H1 (cell line): ENCODE measurements at regions not wholly inside any gene's neighbourhood (a gene's known extent, or its start where the extent isn't known, plus 50 kb on each side); places are given as distances from the start of the nearest gene placed in this dataset.

Experiments
- CTCF ChIA-PET: fragments of 300-600 bp; sonication (Branson Sonifier 250); formaldehyde crosslinking; loops from one replicate; lab custom pipeline; 2021; ENCODE audit not compliant: partially characterized antibody; lab: Charles Lee
- POLR2A ChIA-PET: fragments of 300-600 bp; sonication (Branson Sonifier 250); formaldehyde crosslinking; loops from one replicate; lab custom pipeline; 2021; ENCODE audit warnings: inconsistent platforms; ENCODE audit not compliant: partially characterized antibody; lab: Charles Lee
- DNase-seq, 2 experiments: peaks; one replicate each; pipeline versions ENCODE4 v3.0.0 to v3.0.0-alpha.2; 2010 to 2022; ENCODE audit warnings: low spot score in 2 of 2, low read depth in 1 of 2, mixed read lengths in 1 of 2
- FAIRE-seq: peaks from 2 replicates; lab custom pipeline; 2011; peaks lifted over from hg19 to GRCh38; lab: Jason Lieb, UNC
- H2AFZ ChIP-seq: 2 replicates; pipeline ENCODE4 v1.8.1; 2012; ENCODE audit warnings: low read length, inconsistent platforms
- H2AK5ac ChIP-seq: 2 replicates; pipeline ENCODE4 v1.6.1; 2013; ENCODE audit warnings: low read depth, low read length
- H2BK120ac ChIP-seq: replicated peaks from 2 replicates; pipeline ENCODE3; 2013; ENCODE audit warnings: low read depth, low read length, inconsistent platforms
- H2BK12ac ChIP-seq: 2 replicates; pipeline ENCODE4 v1.6.1; 2013; ENCODE audit warnings: low read depth, low read length
- H2BK15ac ChIP-seq: 2 replicates; pipeline ENCODE4 v1.6.1; 2013; ENCODE audit warnings: low read length
- H2BK20ac ChIP-seq: 2 replicates; pipeline ENCODE4 v1.6.1; 2013; ENCODE audit warnings: low read length
- H2BK5ac ChIP-seq: 2 replicates; pipeline ENCODE4 v1.6.1; 2013; ENCODE audit warnings: low read depth, low read length
- H3K14ac ChIP-seq: 2 replicates; pipeline ENCODE4 v1.6.1; 2013; ENCODE audit warnings: inconsistent platforms; ENCODE audit not compliant: insufficient read length
- H3K18ac ChIP-seq: 2 replicates; pipeline ENCODE4 v1.6.1; 2013; ENCODE audit warnings: low read length; ENCODE audit errors: extremely low read depth
- H3K23ac ChIP-seq: 2 replicates; pipeline ENCODE4 v1.6.1; 2013; ENCODE audit warnings: inconsistent platforms; ENCODE audit not compliant: insufficient read length
- H3K23me2 ChIP-seq: 2 replicates; pipeline ENCODE4 v1.6.1; 2013; ENCODE audit warnings: low read depth, low read length
- H3K27ac ChIP-seq: 2 replicates; pipeline ENCODE4 v1.6.1; 2011; ENCODE audit warnings: low read depth, low read length, inconsistent platforms
- H3K27me3 ChIP-seq, 4 experiments: replicated peaks in 1 of 4; 1 replicate in 1 of 4; 2 replicates in 3 of 4; pipeline versions ENCODE4 v1.6.1 to v1.8.1; 2011 to 2013; ENCODE audit warnings: low read length in 3 of 4, mild to moderate bottlenecking in 3 of 4, inconsistent platforms in 2 of 4, mixed read lengths in 2 of 4, moderate library complexity in 1 of 4; ENCODE audit not compliant: control insufficient read depth in 3 of 4, insufficient read depth in 3 of 4; ENCODE audit errors: extremely low read depth in 1 of 4
- H3K36me3 ChIP-seq, 4 experiments: 2 replicates each; pipeline versions ENCODE4 v1.6.1 to v1.8.1; 2011 to 2013; ENCODE audit warnings: mild to moderate bottlenecking in 4 of 4, low read length in 3 of 4, moderate library complexity in 2 of 4, control low read depth in 1 of 4, inconsistent platforms in 1 of 4; ENCODE audit not compliant: insufficient read depth in 4 of 4, control insufficient read depth in 2 of 4
- H3K4ac ChIP-seq: replicated peaks from 2 replicates; pipeline ENCODE3; 2013; ENCODE audit warnings: low read length, low read depth, mixed read lengths, inconsistent platforms; ENCODE audit not compliant: insufficient read length
- H3K4me1 ChIP-seq, 4 experiments: replicated peaks in 1 of 4; 1 replicate in 1 of 4; 2 replicates in 3 of 4; pipeline versions ENCODE4 v1.6.1 to v1.8.1; 2011 to 2013; ENCODE audit warnings: low read length in 3 of 4, inconsistent platforms in 2 of 4, mixed read lengths in 1 of 4; ENCODE audit not compliant: insufficient read depth in 4 of 4, control insufficient read depth in 3 of 4
- H3K4me2 ChIP-seq, 2 experiments: 2 replicates each; pipeline versions ENCODE4 v1.6.1 to v1.8.1; 2011 to 2013; ENCODE audit warnings: low read depth in 2 of 2, low read length in 2 of 2, control low read depth in 1 of 2, inconsistent platforms in 1 of 2, mild to moderate bottlenecking in 1 of 2; ENCODE audit not compliant: insufficient read depth in 1 of 2
- H3K4me3 ChIP-seq, 4 experiments: fragments of 200-600, 300-600 bp in 1 of 4; sonication (generic), shearing (Covaris generic), sonication (Bioruptor Twin) in 1 of 4; 2 replicates each; pipeline versions ENCODE4 v1.5.1 to v1.8.1; 2011 to 2016; ENCODE audit warnings: low read length in 4 of 4, low read depth in 3 of 4, control low read depth in 2 of 4, inconsistent platforms in 2 of 4, mild to moderate bottlenecking in 2 of 4, mixed read lengths in 1 of 4, moderate library complexity in 1 of 4; ENCODE audit not compliant: insufficient read depth in 2 of 4; ENCODE audit errors: extremely low read depth in 1 of 4
- H3K56ac ChIP-seq: replicated peaks from 2 replicates; pipeline ENCODE3; 2013; ENCODE audit warnings: low read depth, mild to moderate bottlenecking, mixed read lengths, low read length, inconsistent platforms; ENCODE audit not compliant: insufficient read length
- H3K79me1 ChIP-seq: 2 replicates; pipeline ENCODE4 v1.6.1; 2013; ENCODE audit warnings: low read depth, low read length, control low read depth
- H3K79me2 ChIP-seq, 2 experiments: 2 replicates each; pipeline versions ENCODE4 v1.6.1 to v1.8.1; 2012 to 2013; ENCODE audit warnings: low read length in 2 of 2, mild to moderate bottlenecking in 2 of 2, inconsistent platforms in 1 of 2; ENCODE audit not compliant: insufficient read depth in 2 of 2, control insufficient read depth in 1 of 2
- H3K9ac ChIP-seq, 4 experiments: replicated peaks in 1 of 4; 1 replicate in 1 of 4; 2 replicates in 3 of 4; pipeline versions ENCODE4 v1.6.1 to v1.8.1; 2011 to 2013; ENCODE audit warnings: low read depth in 3 of 4, low read length in 3 of 4, control low read depth in 2 of 4, mild to moderate bottlenecking in 2 of 4, moderate library complexity in 2 of 4, inconsistent platforms in 1 of 4; ENCODE audit errors: extremely low read depth in 1 of 4
- H3K9me3 ChIP-seq, 2 experiments: 2 replicates each; pipeline versions ENCODE4 v1.6.1 to v1.8.1; 2012 to 2013; ENCODE audit warnings: mild to moderate bottlenecking in 2 of 2, moderate library complexity in 2 of 2, control low read depth in 1 of 2, inconsistent platforms in 1 of 2, low read depth in 1 of 2, low read length in 1 of 2, mixed read lengths in 1 of 2; ENCODE audit not compliant: insufficient read depth in 2 of 2
- H4K20me1 ChIP-seq, 2 experiments: replicated peaks in 1 of 2; 2 replicates each; pipeline versions ENCODE3 to v1.8.1; 2011 to 2013; ENCODE audit warnings: inconsistent platforms in 2 of 2, low read length in 2 of 2, mild to moderate bottlenecking in 1 of 2; ENCODE audit not compliant: insufficient read depth in 2 of 2, control insufficient read depth in 1 of 2
- H4K5ac ChIP-seq: 2 replicates; pipeline ENCODE4 v1.6.1; 2013; ENCODE audit warnings: low read length, low read depth, mixed read lengths, inconsistent platforms; ENCODE audit not compliant: insufficient read length
- H4K8ac ChIP-seq: 2 replicates; pipeline ENCODE4 v1.8.0; 2013; ENCODE audit warnings: mild to moderate bottlenecking, moderate library complexity, low read length, inconsistent platforms; ENCODE audit not compliant: insufficient read depth; ENCODE audit errors: extremely low read depth
- H4K91ac ChIP-seq: replicated peaks from 2 replicates; pipeline ENCODE3; 2013; ENCODE audit warnings: low read length, mixed read lengths, inconsistent platforms; ENCODE audit not compliant: insufficient read length
- FOSL1 ChIP-seq: IDR thresholded peaks from 2 replicates; pipeline ENCODE4 v1.6.1; 2011; ENCODE audit warnings: mild to moderate bottlenecking, low read depth, low read length, moderate library complexity; ENCODE audit not compliant: insufficient read depth
- HDAC6 ChIP-seq: IDR thresholded peaks from one replicate; pipeline ENCODE4 v1.7.1; 2012; ENCODE audit warnings: low read depth, mild to moderate bottlenecking, inconsistent platforms, low read length, moderate library complexity
- NANOG ChIP-seq: IDR thresholded peaks from 2 replicates; pipeline ENCODE4 v1.6.1; 2011; ENCODE audit warnings: low read length, low read depth, mild to moderate bottlenecking, inconsistent platforms; ENCODE audit not compliant: insufficient read depth, poor library complexity, severe bottlenecking
- POLR2AphosphoS5 ChIP-seq: IDR thresholded peaks from 2 replicates; pipeline ENCODE4 v1.6.1; 2011; ENCODE audit warnings: low read depth, low read length
- POU5F1 ChIP-seq: IDR thresholded peaks from 2 replicates; pipeline ENCODE4 v1.6.1; 2011; ENCODE audit warnings: low read depth, mild to moderate bottlenecking, low read length, moderate library complexity
- RBBP5 ChIP-seq: IDR thresholded peaks from 2 replicates; pipeline ENCODE4 v1.7.1; 2012; ENCODE audit warnings: low read depth, mild to moderate bottlenecking, inconsistent platforms, low read length, moderate library complexity, borderline replicate concordance
- RFX5 ChIP-seq: IDR thresholded peaks from 2 replicates; pipeline ENCODE4 v1.6.1; 2011; ENCODE audit warnings: low read depth, low read length, improper control_type of control experiment, borderline replicate concordance
- RNF2 ChIP-seq: fragments of 200-900, 300-1000 bp; sonication (generic); IDR thresholded peaks from 2 replicates; pipeline ENCODE4 v1.7.1; 2016; ENCODE audit warnings: borderline replicate concordance, low read depth, mild to moderate bottlenecking, antibody characterized with exemption, low read length; ENCODE audit not compliant: poor library complexity, severe bottlenecking; ENCODE audit errors: missing control alignments
- SP1 ChIP-seq: IDR thresholded peaks from 2 replicates; pipeline ENCODE4 v1.6.1; 2011; ENCODE audit warnings: low read depth, low read length
- TEAD4 ChIP-seq: IDR thresholded peaks from 2 replicates; pipeline ENCODE4 v1.6.1; 2012; ENCODE audit warnings: low read depth, low read length, inconsistent platforms, mixed read lengths
- WGBS, 2 experiments: shearing (Covaris generic) in 1 of 2; methylation state at CpG; one replicate each; pipeline versions ENCODE4 v1.1.6 to v1.1.7; 2013 to 2015; ENCODE audit warnings: low lambda C conversion rate in 2 of 2, mixed read lengths in 2 of 2, inconsistent platforms in 1 of 2, low coverage in 1 of 2, missing lambda C conversion rate in 1 of 2; ENCODE audit not compliant: insufficient replicate concordance in 2 of 2, insufficient coverage in 1 of 2, insufficient read length in 1 of 2; ENCODE audit errors: extremely low coverage in 1 of 2, missing lambda C conversion rate in 1 of 2; 5-methylcytosine and 5-hydroxymethylcytosine counted together

GRCh38 chr16:85400305-85401205, 212.6 kb upstream of the GSE1 start:
- peak overlapping the region; percentile 82 for H3K56ac ChIP-seq
- no peak overlapping the region for H2AFZ ChIP-seq
- H3K36me3 ChIP-seq: no peaks in the 10 kb centered on the region
- H4K20me1 ChIP-seq: peaks cover 0 to 16% of the 10 kb centered on the region in 2 experiments
- H3K18ac ChIP-seq: no peak overlapping the region
- no peak overlapping the region for H2BK120ac ChIP-seq
- no peaks in the 10 kb centered on the region for H3K27me3 ChIP-seq
- peak overlapping the region; percentile 99 for H3K4ac ChIP-seq
- WGBS, 2 experiments: 85% methylated on average over 23 of the region's 25 CpGs; no CpG with 5 or more reads in 1 of the 2 experiments
- H3K23ac ChIP-seq: peak overlapping the region; percentile 97
- H3K4me1 ChIP-seq: peaks cover 3 to 37% (median 21%) of the 10 kb centered on the region in 4 experiments
- no peak for DNase-seq
- FAIRE-seq: peak; percentile 69
- H3K23me2 ChIP-seq: peaks cover 8% of the 10 kb centered on the region; the same call in 1 of the 2 replicates
- H4K5ac ChIP-seq: no peak overlapping the region
- no peak overlapping the region for H3K4me3 ChIP-seq
- POLR2A ChIA-PET: interaction anchor here (0.7 kb wide), 1 partner anchor 1361 kb away, joined by 3 read pairs; no protein-coding TSS in a partner anchor
- no peaks in the 10 kb centered on the region for H3K79me2 ChIP-seq
- H3K14ac ChIP-seq: peak overlapping the region; percentile 10
- no peak overlapping the region for H3K4me2 ChIP-seq
- no peak overlapping the region for H3K27ac ChIP-seq
- H2BK5ac ChIP-seq: peak overlapping the region; percentile 77
- H2BK15ac ChIP-seq: peak overlapping the region; percentile 66; the same call in 1 of the 2 replicates
- peak overlapping the region; percentile 97 for H2BK12ac ChIP-seq
- peaks cover 0 to 3% of the 10 kb centered on the region in 2 experiments; a peak in 2 of 4 replicates for H3K9me3 ChIP-seq
- H3K79me1 ChIP-seq: peaks cover 6% of the 10 kb centered on the region
- H3K9ac ChIP-seq: no peak overlapping the region
- peak overlapping the region; percentile 98 for H2AK5ac ChIP-seq
- CTCF ChIA-PET: interaction anchor here (0.6 to 10.8 kb wide), 10 partner anchors 10 to 586 kb away, joined by 3 to 182 read pairs (median 8); no protein-coding TSS in a partner anchor
- peak overlapping the region; percentile 62 for H2BK20ac ChIP-seq
- no peak overlapping the region for H4K8ac ChIP-seq
- no peak overlapping the region for H4K91ac ChIP-seq
- no peak for TF ChIP-seq RNF2
- TF ChIP-seq TEAD4: no peak
- no peak for TF ChIP-seq FOSL1
- TF ChIP-seq POU5F1: no peak
- no peak for TF ChIP-seq RFX5
- no peak for TF ChIP-seq POLR2AphosphoS5
- TF ChIP-seq RBBP5: no peak
- no peak for TF ChIP-seq NANOG
- TF ChIP-seq SP1: no peak
- TF ChIP-seq HDAC6: no peak
